Endothelial cell of umbilical vein (primary cell): ENCODE measurements at regions not wholly inside any gene's neighbourhood (a gene's known extent, or its start where the extent isn't known, plus 50 kb on each side); places are given as distances from the start of the nearest gene placed in this dataset.

Experiments
- BruUV-seq: library from RNA; stranded (reverse); fragments of 400-500 nt; replicated peaks from 2 replicates; lab custom pipeline; 2021; lab: Mats Ljungman, UMichigan
- CTCF ChIA-PET: fragments of 300-600, 350-600 bp; sonication (Branson Sonifier 250); formaldehyde crosslinking; loops from one replicate; lab custom pipeline; 2021; ENCODE audit warnings: antibody characterized with exemption, inconsistent platforms; lab: Charles Lee
- POLR2A ChIA-PET: fragments of 300-600, 350-600 bp; sonication (Branson Sonifier 250); formaldehyde crosslinking; loops from one replicate; lab custom pipeline; 2021; ENCODE audit warnings: antibody characterized with exemption, inconsistent platforms; lab: Charles Lee
- DNase-seq: peaks from one replicate; pipeline ENCODE4 v3.0.0-alpha.2; 2011; ENCODE audit warnings: low read depth, low spot score
- FAIRE-seq: peaks from 2 replicates; lab custom pipeline; 2011; peaks lifted over from hg19 to GRCh38; lab: Jason Lieb, UNC
- H2AFZ ChIP-seq: 2 replicates; pipeline ENCODE4 v1.6.0; 2012; ENCODE audit warnings: low read depth, low read length, control low read depth, inconsistent platforms
- H3K27ac ChIP-seq: 2 replicates; pipeline ENCODE4 v1.5.1; 2011; ENCODE audit warnings: low read depth, mild to moderate bottlenecking, control low read depth, low read length, moderate library complexity; ENCODE audit not compliant: insufficient read depth
- H3K27me3 ChIP-seq, 2 experiments: 2 replicates each; pipeline versions ENCODE4 v1.6.0 to v1.6.1; 2011; ENCODE audit warnings: low read length in 2 of 2, mixed read lengths in 1 of 2; ENCODE audit not compliant: control insufficient read depth in 2 of 2, insufficient read depth in 2 of 2
- H3K36me3 ChIP-seq, 2 experiments: 2 replicates in 1 of 2; 3 replicates in 1 of 2; pipeline ENCODE4 v1.5.1; 2011; ENCODE audit warnings: low read length in 2 of 2, mild to moderate bottlenecking in 1 of 2, moderate library complexity in 1 of 2; ENCODE audit not compliant: control insufficient read depth in 2 of 2, insufficient read depth in 2 of 2; ENCODE audit errors: extremely low read depth in 1 of 2
- H3K4me1 ChIP-seq: 3 replicates; pipeline ENCODE4 v1.5.1; 2011; ENCODE audit warnings: mild to moderate bottlenecking, low read length; ENCODE audit not compliant: control insufficient read depth, insufficient read depth; ENCODE audit errors: extremely low read depth
- H3K4me2 ChIP-seq: 2 replicates; pipeline ENCODE4 v1.6.1; 2011; ENCODE audit warnings: low read length, control low read depth, mixed read lengths; ENCODE audit not compliant: insufficient read depth
- H3K4me3 ChIP-seq, 3 experiments: fragments of 200-600 bp in 1 of 3; sonication (generic), shearing (Covaris generic) in 1 of 3; replicated peaks in 1 of 3; 2 replicates each; pipeline ENCODE4 v1.5.1; 2011 to 2016; ENCODE audit warnings: control low read depth in 3 of 3, low read length in 3 of 3, mild to moderate bottlenecking in 2 of 3, inconsistent platforms in 1 of 3, low read depth in 1 of 3, moderate library complexity in 1 of 3; ENCODE audit not compliant: insufficient read depth in 1 of 3
- H3K79me2 ChIP-seq: 2 replicates; pipeline ENCODE4 v1.6.0; 2012; ENCODE audit warnings: low read length, inconsistent platforms; ENCODE audit not compliant: control insufficient read depth, insufficient read depth
- H3K9ac ChIP-seq: replicated peaks from 2 replicates; pipeline ENCODE3; 2011; ENCODE audit warnings: low read length, control low read depth; ENCODE audit not compliant: insufficient read depth; ENCODE audit errors: extremely low read depth
- H3K9me1 ChIP-seq: replicated peaks from 3 replicates; pipeline ENCODE4 v1.6.0; 2011; ENCODE audit warnings: mild to moderate bottlenecking, low read length; ENCODE audit not compliant: control insufficient read depth, insufficient read depth; ENCODE audit errors: extremely low read depth
- H3K9me3 ChIP-seq: replicated peaks from 2 replicates; pipeline ENCODE4 v1.5.1; 2012; ENCODE audit warnings: low read length, inconsistent platforms; ENCODE audit not compliant: control insufficient read depth, insufficient read depth
- H4K20me1 ChIP-seq: replicated peaks from 2 replicates; pipeline ENCODE3; 2011; ENCODE audit warnings: mild to moderate bottlenecking, low read length; ENCODE audit not compliant: control insufficient read depth, insufficient read depth; ENCODE audit errors: extremely low read depth
- EZH2 ChIP-seq: IDR thresholded peaks from 2 replicates; pipeline ENCODE4 v1.6.1; 2012; ENCODE audit warnings: borderline replicate concordance, low read depth, mild to moderate bottlenecking, moderate library complexity, low read length, inconsistent platforms; ENCODE audit not compliant: severe bottlenecking
- FOS ChIP-seq: IDR thresholded peaks from 2 replicates; pipeline ENCODE4 v1.6.1; 2011; ENCODE audit warnings: mild to moderate bottlenecking, low read length, moderate library complexity, borderline replicate concordance; ENCODE audit not compliant: insufficient read depth
- GATA2 ChIP-seq: IDR thresholded peaks from 2 replicates; pipeline ENCODE4 v1.7.0; 2011; ENCODE audit warnings: low read depth, mild to moderate bottlenecking, moderate library complexity, mixed read lengths, low read length; ENCODE audit not compliant: insufficient read length, insufficient read depth
- JUN ChIP-seq: IDR thresholded peaks from 2 replicates; pipeline ENCODE4 v1.6.1; 2011; ENCODE audit warnings: borderline replicate concordance, low read depth; ENCODE audit not compliant: insufficient read length, insufficient read depth
- MAX ChIP-seq: IDR thresholded peaks from 2 replicates; pipeline ENCODE4 v1.6.1; 2011; ENCODE audit not compliant: insufficient read depth, insufficient read length
- MYC ChIP-seq: IDR thresholded peaks from one replicate; pipeline ENCODE4 v1.6.1; 2011; ENCODE audit warnings: mild to moderate bottlenecking, low read depth, low read length
- POLR2A ChIP-seq: IDR thresholded peaks from 2 replicates; pipeline ENCODE4 v1.6.1; 2012; ENCODE audit warnings: low read depth, mild to moderate bottlenecking, control low read depth, low read length
- POLR2AphosphoS5 ChIP-seq: IDR thresholded peaks from 2 replicates; pipeline ENCODE4 v1.6.1; 2012; ENCODE audit warnings: low read depth, mild to moderate bottlenecking, control low read depth, low read length, moderate library complexity; ENCODE audit not compliant: insufficient read depth
- dilution Hi-C: fragments of 300-500 bp; cut with MboI; formaldehyde crosslinking; loops from one replicate; pipeline ENCODE4 v1.15.0; 2019; ENCODE audit warnings: low sequenced_read_pairs; ENCODE audit not compliant: extremely low pct_ligation_motif_present
- intact Hi-C: fragments of 100-400 bp; cut with micrococcal nuclease; formaldehyde crosslinking; loops from one replicate; pipeline ENCODE4 v1.10.0; 2022
- TF ChIP-seq, protein P1 (sequence below), 2 donors: IDR thresholded peaks; 1 replicate in 1 of 2; 2 replicates in 1 of 2; pipeline ENCODE4 v1.5.1; 2011; ENCODE audit warnings: low read length in 2 of 2, mild to moderate bottlenecking in 2 of 2, moderate library complexity in 2 of 2, control low read depth in 1 of 2, inconsistent platforms in 1 of 2, low read depth in 1 of 2; ENCODE audit not compliant: insufficient read depth in 1 of 2; ENCODE audit errors: extremely low read depth in 1 of 2

GRCh38 chrX:13923289-13923688 is 106.4 kb upstream of the GPM6B start:
- Histone ChIP-seq H3K4me3 (no peak overlapping the region), H3K4me1 (no peaks in the 10 kb centered on the region), H3K9ac (no peak overlapping the region), H3K9me1 (no peaks in the 10 kb centered on the region), H3K27me3 (no peaks in the 10 kb centered on the region), H4K20me1 (no peaks in the 10 kb centered on the region), H3K9me3 (no peaks in the 10 kb centered on the region), H3K27ac (no peak overlapping the region), H3K79me2 (no peaks in the 10 kb centered on the region), H3K36me3 (no peaks in the 10 kb centered on the region), H3K4me2 (no peak overlapping the region), H2AFZ (no peak overlapping the region)
- ChIA-PET CTCF (no interaction called here), POLR2A (no interaction called here)
- no TSS peak for BruUV-seq
- TF ChIP-seq POLR2AphosphoS5 = no peak
- TF ChIP-seq, protein P1, sequence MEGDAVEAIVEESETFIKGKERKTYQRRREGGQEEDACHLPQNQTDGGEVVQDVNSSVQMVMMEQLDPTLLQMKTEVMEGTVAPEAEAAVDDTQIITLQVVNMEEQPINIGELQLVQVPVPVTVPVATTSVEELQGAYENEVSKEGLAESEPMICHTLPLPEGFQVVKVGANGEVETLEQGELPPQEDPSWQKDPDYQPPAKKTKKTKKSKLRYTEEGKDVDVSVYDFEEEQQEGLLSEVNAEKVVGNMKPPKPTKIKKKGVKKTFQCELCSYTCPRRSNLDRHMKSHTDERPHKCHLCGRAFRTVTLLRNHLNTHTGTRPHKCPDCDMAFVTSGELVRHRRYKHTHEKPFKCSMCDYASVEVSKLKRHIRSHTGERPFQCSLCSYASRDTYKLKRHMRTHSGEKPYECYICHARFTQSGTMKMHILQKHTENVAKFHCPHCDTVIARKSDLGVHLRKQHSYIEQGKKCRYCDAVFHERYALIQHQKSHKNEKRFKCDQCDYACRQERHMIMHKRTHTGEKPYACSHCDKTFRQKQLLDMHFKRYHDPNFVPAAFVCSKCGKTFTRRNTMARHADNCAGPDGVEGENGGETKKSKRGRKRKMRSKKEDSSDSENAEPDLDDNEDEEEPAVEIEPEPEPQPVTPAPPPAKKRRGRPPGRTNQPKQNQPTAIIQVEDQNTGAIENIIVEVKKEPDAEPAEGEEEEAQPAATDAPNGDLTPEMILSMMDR (IDR thresholded peaks at IDR 0.05; ENCODE audit: extremely low read depth in 1 of 2, insufficient read depth in 1 of 2, low read depth in 1 of 2, low read length in 2 of 2) = no peak
- TF ChIP-seq FOS = no peak
- no peak for TF ChIP-seq JUN
- TF ChIP-seq POLR2A = no peak
- no peak for TF ChIP-seq MYC
- no peak for TF ChIP-seq GATA2
- no peak for TF ChIP-seq MAX
- TF ChIP-seq EZH2 = no peak
- intact Hi-C loops (no loop called here), dilution Hi-C loops (no loop called here)
- no peak for FAIRE-seq
- no peak for DNase-seq
